ENCODE measurements at regions not wholly inside any gene's neighbourhood (a gene's known extent, or its start where the extent isn't known, plus 50 kb on each side); places are given as distances from the start of the nearest gene placed in this dataset.

- no peak for DNase-seq
Observed at GRCh38 chr5:158326256-158326655, 467.3 kb upstream of the CLINT1 start.

GRCh38 chr5:158324236-158324635 lies 465.3 kb upstream of the CLINT1 start:
- peak; percentile 27 to 47 for DNase-seq

DNA sequence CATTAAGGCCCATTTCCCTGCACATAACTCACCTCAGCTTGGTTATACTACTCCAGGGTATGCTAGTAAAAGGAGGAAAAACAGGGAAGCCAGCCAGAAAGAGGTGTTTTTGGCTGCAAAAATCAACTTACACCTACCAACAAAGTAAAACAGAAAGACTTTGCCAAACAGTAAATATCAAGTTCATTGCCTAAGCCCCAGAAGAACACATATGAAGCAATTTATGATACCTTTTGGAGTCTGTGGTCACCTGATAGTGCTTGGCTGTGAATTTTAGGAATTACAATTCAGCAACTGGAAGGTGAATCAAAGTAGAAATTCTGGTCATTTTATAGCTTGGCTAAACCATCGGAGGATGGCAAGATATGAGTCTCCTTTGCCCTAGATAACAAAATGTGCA lies 463.7 kb upstream of the CLINT1 start:
- no peak for DNase-seq

- no peak for DNase-seq
Observed at GRCh38 chr5:158320934-158321333, 462.0 kb upstream of the CLINT1 start.

DNA sequence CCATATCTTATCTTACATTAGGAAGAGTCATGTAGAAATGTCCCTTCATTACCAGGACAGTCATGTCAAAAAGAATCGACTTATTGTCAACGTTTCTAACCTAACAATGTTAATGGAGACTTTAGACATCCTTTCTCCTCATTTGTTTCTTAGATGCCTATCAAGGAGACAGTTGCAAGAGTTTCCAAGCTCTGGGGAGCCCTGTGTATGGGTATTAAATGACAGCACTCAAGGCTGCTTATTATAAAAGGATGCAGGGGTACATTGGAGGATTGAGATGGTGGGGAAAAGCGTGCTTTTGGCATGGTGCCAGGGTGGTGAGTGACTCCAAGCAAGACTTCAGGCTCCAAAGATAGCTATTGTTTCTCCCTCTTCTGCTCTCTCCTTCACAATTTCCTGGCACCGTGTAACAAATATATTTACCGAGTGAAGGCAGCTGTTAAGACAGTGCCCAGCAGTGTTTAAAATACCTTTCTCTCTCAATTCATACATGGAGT lies 461.3 kb upstream of the CLINT1 start:
- no peak for DNase-seq

GRCh38 chr5:158317507-158317906 lies 458.6 kb upstream of the CLINT1 start:
- no peak for DNase-seq

DNA sequence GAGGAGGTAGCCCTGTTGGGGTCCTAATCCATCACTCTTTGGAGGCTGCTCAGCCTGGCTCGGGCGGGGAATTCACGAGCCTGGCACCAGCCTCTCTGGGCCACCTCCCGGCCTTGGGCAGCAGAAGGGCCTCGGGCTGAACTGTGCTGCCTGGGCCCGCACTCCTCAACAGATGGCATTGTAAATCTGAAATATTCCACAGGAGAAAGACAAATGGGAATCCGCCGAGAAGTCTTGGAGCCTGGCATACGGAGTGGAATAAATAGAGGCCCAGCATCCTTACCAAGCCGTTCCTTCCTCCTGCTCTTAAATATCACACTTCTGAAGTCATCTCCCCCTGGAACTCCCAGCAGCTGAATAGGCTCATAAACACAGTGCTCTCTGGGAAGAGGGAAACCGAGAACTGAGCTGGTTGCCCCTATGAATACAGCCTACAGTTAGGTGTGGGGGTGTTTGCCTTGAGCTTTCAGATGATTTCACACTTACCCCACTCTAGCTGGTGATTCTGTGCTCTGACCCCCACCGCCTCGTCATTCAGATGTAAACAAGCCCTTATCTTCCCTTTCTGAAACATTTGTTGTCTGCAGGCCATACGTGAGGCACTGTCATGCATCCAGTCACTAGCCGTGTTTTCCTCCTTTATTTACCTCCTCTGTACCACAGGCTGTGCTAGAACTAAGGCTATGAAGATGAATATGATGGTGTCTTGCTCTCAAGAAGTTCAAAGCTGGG lies 455.0 kb upstream of the CLINT1 start:
- DNase-seq = no peak

- DNase-seq = no peak
Observed at GRCh38 chr5:158313027-158313732, 454.2 kb upstream of the CLINT1 start.

- DNase-seq = no peak
Observed at GRCh38 chr5:158309088-158309807, 450.3 kb upstream of the CLINT1 start.

- no peak for DNase-seq
Observed at GRCh38 chr5:158308429-158309025, 449.6 kb upstream of the CLINT1 start.

DNA sequence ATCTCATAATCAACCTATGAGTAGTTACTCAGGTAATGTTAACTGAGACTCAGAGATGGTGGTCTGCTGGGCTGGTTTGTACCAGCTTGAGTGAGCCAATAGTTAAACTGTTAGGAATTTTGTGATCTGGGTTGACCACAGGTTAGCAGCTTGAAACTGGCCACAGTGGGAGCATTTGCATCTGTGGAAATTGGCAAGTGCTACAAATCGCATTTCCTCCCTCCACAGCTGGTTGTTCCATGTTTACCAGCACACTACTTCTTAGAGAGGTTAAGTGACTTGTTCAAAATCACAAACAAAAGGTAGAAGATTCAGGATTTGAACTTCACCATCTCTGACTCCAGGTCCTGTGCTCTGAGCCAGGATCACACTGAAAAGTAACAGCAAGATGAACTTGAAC lies 446.9 kb upstream of the CLINT1 start:
- DNase-seq = peak in 1 of 2 experiments; percentile 38

DNA sequence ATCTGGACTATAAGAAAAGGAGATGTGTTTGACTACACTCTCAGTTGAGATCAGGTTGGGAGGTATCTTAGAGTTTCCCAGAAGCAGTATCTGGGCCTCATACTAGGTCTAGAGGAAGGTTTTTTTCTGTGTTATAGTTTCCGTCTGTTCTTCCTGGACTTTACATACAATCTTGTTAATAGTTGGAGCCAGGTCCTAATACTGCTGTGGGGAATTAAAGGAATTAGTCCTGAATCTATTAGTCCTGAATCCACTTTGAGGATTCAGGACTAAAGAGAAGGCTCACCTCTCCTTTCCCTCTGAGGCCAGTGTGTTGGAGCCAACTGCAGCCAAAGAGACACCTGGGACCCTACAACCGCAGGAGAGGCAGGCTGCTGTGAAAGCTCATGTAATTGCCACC lies 445.7 kb upstream of the CLINT1 start:
- DNase-seq = no peak

DNA sequence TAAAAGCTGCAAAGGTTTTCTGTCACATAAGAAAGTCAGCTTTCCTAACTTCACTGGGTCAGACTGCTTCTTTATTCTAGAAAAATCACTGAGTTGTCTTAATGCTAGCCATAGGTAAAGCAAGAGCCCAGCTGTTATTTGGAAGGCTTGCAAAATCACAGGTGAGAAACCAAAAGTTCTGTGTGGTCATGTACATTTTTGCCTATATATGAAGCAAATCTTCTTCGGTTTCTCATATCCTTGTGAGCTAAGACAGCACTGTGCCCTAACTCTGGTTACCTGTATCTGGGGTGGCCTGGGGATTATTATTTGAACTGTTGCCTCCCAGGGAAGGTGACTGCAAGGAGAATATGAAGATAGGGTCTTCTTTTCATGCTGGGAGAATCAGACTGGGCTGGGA lies 444.9 kb upstream of the CLINT1 start:
- no peak for DNase-seq

GRCh38 chr5:158303275-158303674 lies 444.3 kb upstream of the CLINT1 start:
- DNase-seq = no peak

GRCh38 chr5:158302029-158302428 lies 443.1 kb upstream of the CLINT1 start:
- DNase-seq = no peak

- DNase-seq = no peak
Observed at GRCh38 chr5:158301186-158301585, 442.2 kb upstream of the CLINT1 start.

GRCh38 chr5:158300256-158300655 lies 441.3 kb upstream of the CLINT1 start:
- no peak for DNase-seq

DNA sequence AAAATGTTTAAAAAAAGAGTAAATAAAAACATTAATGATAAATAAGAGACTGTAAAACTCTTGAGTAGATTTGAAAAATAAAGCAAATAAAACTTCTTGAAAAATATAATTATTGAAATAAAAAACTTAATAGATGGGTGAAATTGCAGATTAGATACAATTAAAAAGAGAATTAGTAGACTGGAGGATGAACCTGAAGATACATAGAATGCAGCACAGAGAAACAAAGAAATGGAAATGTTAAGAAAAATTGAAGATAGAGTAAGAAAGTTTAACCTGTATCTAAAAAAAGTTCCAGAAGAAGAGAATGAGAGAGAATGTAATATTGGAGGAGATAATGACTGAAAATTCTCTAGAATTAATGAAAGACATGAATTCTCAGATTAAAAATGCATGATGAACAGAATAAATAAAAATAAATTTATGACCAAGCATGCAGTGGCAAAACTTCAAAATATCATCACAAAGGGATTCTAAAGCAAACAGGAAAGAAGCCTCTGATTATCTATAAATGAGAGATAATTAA lies 438.1 kb upstream of the CLINT1 start:
- no peak for DNase-seq

GRCh38 chr5:158294701-158295100 lies 435.8 kb upstream of the CLINT1 start:
- DNase-seq = no peak

- DNase-seq = no peak
Observed at GRCh38 chr5:158292981-158293380, 434.0 kb upstream of the CLINT1 start.

DNA sequence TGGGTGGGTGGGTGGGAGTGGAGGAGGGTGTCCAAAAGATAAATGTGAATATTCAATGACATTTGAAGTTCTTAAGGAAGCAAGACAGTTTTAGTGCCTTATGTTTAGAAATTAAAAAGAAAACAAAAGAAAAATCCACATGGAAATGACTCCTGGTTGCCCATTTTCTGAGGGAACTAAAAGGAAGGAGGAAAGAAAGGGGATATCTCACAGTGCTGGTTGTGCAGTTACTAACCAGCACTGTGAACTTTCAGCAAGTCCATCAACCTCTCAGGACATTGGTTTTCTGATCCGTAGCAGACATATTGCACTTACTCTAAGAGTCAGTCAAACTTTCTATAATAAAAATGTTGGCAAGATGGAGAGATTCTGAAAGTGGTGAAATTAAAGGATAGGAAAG lies 431.0 kb upstream of the CLINT1 start:
- DNase-seq = no peak

DNA sequence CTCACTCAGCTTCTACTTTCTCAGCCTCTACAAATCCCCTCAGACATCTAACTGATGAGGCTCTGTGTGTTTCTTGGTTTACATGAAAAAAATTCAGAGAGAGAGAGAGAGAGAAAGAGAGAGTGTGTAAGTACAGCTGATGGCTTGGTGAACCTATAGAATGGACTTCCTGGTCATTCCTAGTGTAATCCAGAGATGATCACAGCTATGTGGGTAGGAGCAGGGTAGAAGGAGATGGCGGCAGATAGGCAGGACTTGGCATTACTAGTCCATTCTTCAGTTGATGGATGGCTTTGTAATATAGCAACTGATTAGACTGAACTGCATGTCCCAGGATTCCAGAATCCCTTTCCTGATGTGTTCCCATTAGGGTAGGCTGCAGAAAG lies 429.3 kb upstream of the CLINT1 start:
- no peak for DNase-seq

DNA sequence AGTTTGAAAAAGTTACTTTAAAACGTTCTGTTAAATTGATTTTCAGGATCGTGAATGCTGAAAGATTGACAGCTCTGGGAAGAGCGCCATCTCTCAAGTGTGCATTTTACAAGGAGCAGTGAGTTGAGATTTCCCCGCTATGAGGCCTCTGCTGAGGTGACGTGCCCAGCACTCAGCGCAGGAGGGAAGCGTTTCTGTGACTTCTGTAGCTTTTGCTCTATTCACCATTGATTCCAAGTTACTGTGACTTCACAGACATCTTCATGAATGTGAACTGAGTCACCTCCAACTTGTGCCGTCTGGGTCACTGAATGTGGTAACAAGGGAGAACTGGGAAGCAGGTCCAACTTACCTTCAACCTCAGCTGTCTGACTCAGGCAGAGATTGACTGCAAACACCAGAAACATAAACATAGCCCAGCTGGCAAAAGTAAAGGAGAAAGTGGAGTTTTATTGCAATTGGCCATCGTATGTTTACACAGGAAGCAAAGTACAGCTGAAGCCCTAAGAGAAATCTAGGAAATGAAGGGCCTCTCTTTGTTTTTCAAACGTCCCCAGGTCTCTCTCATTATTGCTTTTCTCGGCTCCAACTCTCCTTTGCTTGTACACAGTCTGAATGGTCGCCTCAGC lies 428.8 kb upstream of the CLINT1 start:
- DNase-seq = no peak
